BLaER1 treated with 17β-estradiol and CSF1 and Interleukin-3, amounts not matched to agents 10 nM and 100 nM (cell line): ENCODE measurements at regions not wholly inside any gene's neighbourhood (a gene's known extent, or its start where the extent isn't known, plus 50 kb on each side); places are given as distances from the start of the nearest gene placed in this dataset.

ENCODE experiments used
- H3K27ac ChIP-seq, 11 experiments: shearing (Covaris generic); formaldehyde crosslinking; 2 replicates each; pipeline ENCODE4 v1.8.1; 2022
- H3K27me3 ChIP-seq, 11 experiments: shearing (Covaris generic); formaldehyde crosslinking; 2 replicates each; pipeline ENCODE4 v1.8.1; 2022
- H3K36me3 ChIP-seq, 11 experiments: shearing (Covaris generic); formaldehyde crosslinking; 2 replicates each; pipeline ENCODE4 v1.8.1; 2022
- H3K4me1 ChIP-seq, 10 experiments: shearing (Covaris generic); formaldehyde crosslinking; 2 replicates each; pipeline ENCODE4 v1.8.1; 2022
- H3K4me2 ChIP-seq, 11 experiments: shearing (Covaris generic); formaldehyde crosslinking; 2 replicates each; pipeline ENCODE4 v1.8.1; 2022
- H3K4me3 ChIP-seq, 10 experiments: shearing (Covaris generic); formaldehyde crosslinking; 2 replicates each; pipeline ENCODE4 v1.8.1; 2022
- H3K9ac ChIP-seq, 11 experiments: shearing (Covaris generic); formaldehyde crosslinking; 2 replicates each; pipeline ENCODE4 v1.8.1; 2022
- H3K9me3 ChIP-seq, 11 experiments: shearing (Covaris generic); formaldehyde crosslinking; replicated peaks in 1 of 11; 2 replicates each; pipeline ENCODE4 v1.8.1; 2022
- H4K20me1 ChIP-seq, 11 experiments: shearing (Covaris generic); formaldehyde crosslinking; 2 replicates each; pipeline ENCODE4 v1.8.1; 2022
- Cebpa-rat ChIP-seq, 11 experiments: shearing (Covaris generic); IDR thresholded peaks; 2 replicates each; pipeline ENCODE4 v1.8.1; 2022

- Histone ChIP-seq H3K27me3 (no peaks in the 10 kb centered on the region), H4K20me1 (no peaks in the 10 kb centered on the region), H3K9me3 (no peaks in the 10 kb centered on the region), H3K27ac (peak overlapping the region in 1 of 11 experiments; percentile 42; a peak in 2 of 22 replicates), H3K9ac (no peak overlapping the region), H3K36me3 (no peaks in the 10 kb centered on the region), H3K4me2 (peak overlapping the region; percentile 23 to 69 (median 44)), H3K4me3 (no peak overlapping the region), H3K4me1 (peaks cover 19 to 37% (median 24%) of the 10 kb centered on the region in 10 experiments)
- TF ChIP-seq Cebpa-rat (IDR thresholded peaks at IDR 0.05), result no peak
Measured at GRCh38 chr10:29763396-29763795, 128.6 kb upstream of the SVIL start.

GRCh38 chr10:29761916-29762315 lies 127.1 kb upstream of the SVIL start:
- Histone ChIP-seq H3K27ac (no peak overlapping the region), H3K27me3 (no peaks in the 10 kb centered on the region), H4K20me1 (no peaks in the 10 kb centered on the region), H3K36me3 (no peaks in the 10 kb centered on the region), H3K9ac (no peak overlapping the region), H3K4me2 (no peak overlapping the region), H3K4me1 (peaks cover 23 to 41% (median 25%) of the 10 kb centered on the region in 10 experiments), H3K9me3 (no peaks in the 10 kb centered on the region), H3K4me3 (no peak overlapping the region)
- TF ChIP-seq Cebpa-rat (IDR thresholded peaks at IDR 0.05), result no peak

DNA sequence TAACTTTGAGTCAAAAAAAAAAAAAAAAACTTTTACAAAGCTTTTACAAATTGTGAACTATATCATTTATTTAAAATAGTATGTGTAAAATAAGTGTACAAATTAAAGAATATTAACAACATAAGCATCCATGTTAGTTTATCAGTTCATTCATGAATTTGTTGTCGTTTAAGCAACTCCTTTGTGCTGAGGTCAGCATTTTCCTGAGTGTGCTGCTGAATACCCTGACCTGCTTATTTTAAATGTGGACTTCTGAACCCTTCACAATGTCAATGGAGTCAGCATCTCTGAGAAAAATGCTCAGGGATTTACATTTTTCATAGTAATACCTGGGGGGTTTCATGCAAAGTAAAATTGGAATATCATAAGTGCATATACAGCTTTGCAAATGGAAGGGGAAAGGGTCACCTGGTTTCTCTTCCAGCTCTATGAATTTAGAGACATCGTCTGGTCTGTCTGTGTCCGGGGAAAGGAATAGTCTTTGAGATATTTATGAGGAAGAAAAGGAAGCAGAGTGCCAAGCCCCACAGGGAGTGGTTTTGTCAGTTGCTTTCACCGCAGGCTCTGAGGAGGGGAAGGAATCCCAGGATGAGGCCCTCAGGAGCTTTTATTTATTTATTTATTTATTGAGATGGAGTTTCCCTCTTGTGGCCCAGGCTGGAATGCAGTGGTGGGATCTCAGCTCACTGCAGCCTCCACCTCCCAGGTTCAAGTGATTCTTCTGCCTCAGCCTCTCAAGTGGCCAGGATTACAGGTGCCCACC lies 125.5 kb upstream of the SVIL start:
- Histone ChIP-seq H3K36me3 (no peaks in the 10 kb centered on the region), H3K9ac (no peak overlapping the region), H3K4me1 (peaks cover 23 to 35% (median 25%) of the 10 kb centered on the region in 10 experiments), H4K20me1 (no peaks in the 10 kb centered on the region), H3K4me3 (no peak overlapping the region), H3K27me3 (no peaks in the 10 kb centered on the region), H3K27ac (no peak overlapping the region), H3K4me2 (no peak overlapping the region), H3K9me3 (no peaks in the 10 kb centered on the region)
- TF ChIP-seq Cebpa-rat (IDR thresholded peaks at IDR 0.05), result no peak

DNA sequence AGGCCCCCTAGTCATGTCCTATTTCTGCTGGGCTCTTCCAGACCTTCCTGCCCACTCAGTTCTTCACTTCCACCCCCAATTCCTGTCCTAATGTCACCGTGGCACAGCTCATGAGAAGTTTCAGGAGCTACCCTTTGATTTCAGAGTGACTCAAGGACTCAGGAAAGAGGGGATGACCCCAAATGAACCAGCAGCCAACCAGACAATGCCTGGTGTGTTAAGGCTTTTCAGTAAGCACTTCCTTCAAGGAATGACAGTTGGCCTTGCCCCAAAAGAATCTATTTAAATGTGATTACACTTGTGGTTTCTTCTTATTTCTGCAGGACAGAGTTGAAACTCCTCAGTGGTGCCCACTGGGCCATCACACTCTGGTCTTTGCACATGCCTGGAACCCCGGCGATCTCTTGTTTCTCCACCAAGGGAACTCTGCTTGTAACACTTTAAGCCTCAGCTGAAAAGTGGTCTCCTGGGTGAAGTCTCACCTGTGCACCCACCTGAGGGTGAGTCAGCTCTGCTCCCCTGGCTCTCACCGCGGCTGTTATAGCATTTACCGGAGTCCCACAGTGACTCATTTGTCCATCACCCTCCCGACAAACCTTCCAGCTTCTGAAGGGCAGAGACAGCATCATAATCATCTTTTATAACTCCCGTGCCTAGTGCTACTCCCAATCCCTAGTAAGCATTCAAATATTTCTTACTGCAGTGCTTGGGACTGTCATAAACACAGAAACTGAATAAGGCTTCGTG lies 123.0 kb upstream of the SVIL start:
- Histone ChIP-seq H3K9me3 (no peaks in the 10 kb centered on the region), H3K4me2 (peak overlapping the region; percentile 47 to 84 (median 70)), H3K4me1 (peaks cover 15 to 19% (median 17%) of the 10 kb centered on the region in 10 experiments), H3K4me3 (no peak overlapping the region), H4K20me1 (no peaks in the 10 kb centered on the region), H3K36me3 (no peaks in the 10 kb centered on the region), H3K27me3 (no peaks in the 10 kb centered on the region), H3K27ac (no peak overlapping the region), H3K9ac (no peak overlapping the region)
- no peak for TF ChIP-seq Cebpa-rat (IDR thresholded peaks at IDR 0.05)

- no peaks in the 10 kb centered on the region for H3K9me3 ChIP-seq
- no peak overlapping the region for H3K4me2 ChIP-seq
- H4K20me1 ChIP-seq, result no peaks in the 10 kb centered on the region
- no peaks in the 10 kb centered on the region for H3K36me3 ChIP-seq
- no peak for TF ChIP-seq Cebpa-rat (IDR thresholded peaks at IDR 0.05)
- H3K9ac ChIP-seq, result no peak overlapping the region
- no peak overlapping the region for H3K4me3 ChIP-seq
- H3K27me3 ChIP-seq, result no peaks in the 10 kb centered on the region
- peaks cover 12 to 16% (median 14%) of the 10 kb centered on the region in 10 experiments for H3K4me1 ChIP-seq
- no peak overlapping the region for H3K27ac ChIP-seq
Measured at GRCh38 chr10:29756451-29756850, 121.7 kb upstream of the SVIL start.

- peaks cover 11 to 13% (median 12%) of the 10 kb centered on the region in 10 experiments for H3K4me1 ChIP-seq
- no peak overlapping the region for H3K4me2 ChIP-seq
- H3K9me3 ChIP-seq, result no peaks in the 10 kb centered on the region
- H3K27me3 ChIP-seq, result no peaks in the 10 kb centered on the region
- H3K27ac ChIP-seq, result no peak overlapping the region
- no peak overlapping the region for H3K4me3 ChIP-seq
- H4K20me1 ChIP-seq, result no peaks in the 10 kb centered on the region; a peak in 1 of 22 replicates
- H3K9ac ChIP-seq, result no peak overlapping the region
- H3K36me3 ChIP-seq, result no peaks in the 10 kb centered on the region
- TF ChIP-seq Cebpa-rat (IDR thresholded peaks at IDR 0.05), result no peak
Measured at GRCh38 chr10:29753283-29753682, 118.5 kb upstream of the SVIL start.

DNA sequence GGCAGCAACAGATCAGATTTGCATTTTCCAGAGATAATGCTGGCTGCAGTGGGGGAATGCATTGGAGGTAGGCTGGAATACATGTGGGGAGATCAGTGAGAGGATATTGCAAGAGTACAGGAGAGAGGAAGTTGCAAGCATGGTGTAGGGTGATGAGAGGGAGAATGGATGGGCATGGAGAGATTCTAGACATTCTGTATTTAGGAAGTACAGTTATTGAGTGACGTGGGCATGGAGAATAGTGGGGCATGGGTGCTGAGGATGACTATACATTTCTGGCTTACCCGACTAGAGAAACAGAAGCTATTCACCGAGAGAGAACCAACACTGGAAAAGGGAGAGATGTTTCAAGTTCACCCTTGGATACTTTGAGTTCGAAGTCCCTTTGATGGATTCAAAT lies 116.9 kb upstream of the SVIL start:
- Histone ChIP-seq H3K27ac (no peak overlapping the region), H3K4me1 (no peaks in the 10 kb centered on the region), H3K36me3 (no peaks in the 10 kb centered on the region), H3K4me2 (no peak overlapping the region), H3K27me3 (no peaks in the 10 kb centered on the region), H3K4me3 (no peak overlapping the region), H4K20me1 (no peaks in the 10 kb centered on the region; a peak in 1 of 22 replicates), H3K9ac (no peak overlapping the region), H3K9me3 (no peaks in the 10 kb centered on the region)
- no peak for TF ChIP-seq Cebpa-rat (IDR thresholded peaks at IDR 0.05)

GRCh38 chr10:29751240-29751639 lies 116.5 kb upstream of the SVIL start:
- Histone ChIP-seq H3K4me2 (no peak overlapping the region), H3K27ac (no peak overlapping the region), H3K27me3 (no peaks in the 10 kb centered on the region), H3K4me1 (no peaks in the 10 kb centered on the region), H3K36me3 (no peaks in the 10 kb centered on the region), H4K20me1 (no peaks in the 10 kb centered on the region; a peak in 1 of 22 replicates), H3K4me3 (no peak overlapping the region), H3K9ac (no peak overlapping the region), H3K9me3 (no peaks in the 10 kb centered on the region)
- no peak for TF ChIP-seq Cebpa-rat (IDR thresholded peaks at IDR 0.05)

- H3K27me3 ChIP-seq, result no peaks in the 10 kb centered on the region
- H3K9ac ChIP-seq, result no peak overlapping the region
- no peak overlapping the region for H3K4me3 ChIP-seq
- TF ChIP-seq Cebpa-rat (IDR thresholded peaks at IDR 0.05), result no peak
- H3K36me3 ChIP-seq, result no peaks in the 10 kb centered on the region
- H3K27ac ChIP-seq, result no peak overlapping the region
- H4K20me1 ChIP-seq, result no peaks in the 10 kb centered on the region; a peak in 1 of 22 replicates
- H3K9me3 ChIP-seq, result no peaks in the 10 kb centered on the region
- H3K4me1 ChIP-seq, result no peaks in the 10 kb centered on the region
- no peak overlapping the region for H3K4me2 ChIP-seq
Measured at GRCh38 chr10:29749150-29749549, 114.4 kb upstream of the SVIL start.
